HL-60 (cell line): ENCODE measurements at regions not wholly inside any gene's neighbourhood (a gene's known extent, or its start where the extent isn't known, plus 50 kb on each side); places are given as distances from the start of the nearest gene placed in this dataset.

ENCODE experiments used
- DNase-seq, 2 experiments: peaks; one replicate each; pipeline ENCODE4 v3.0.0-alpha.2; 2010 to 2020; ENCODE audit warnings: low read depth in 1 of 2, low spot score in 1 of 2
- H3K27ac ChIP-seq: fragments of 250-450 bp; sonication (Bioruptor Pico); replicated peaks from 2 replicates; pipeline ENCODE4 v1.5.1; 2020; ENCODE audit warnings: mild to moderate bottlenecking, moderate library complexity
- H3K27me3 ChIP-seq: fragments of 250-450 bp; sonication (Bioruptor Pico); 2 replicates; pipeline ENCODE4 v1.5.1; 2021; ENCODE audit warnings: mild to moderate bottlenecking, moderate library complexity; ENCODE audit not compliant: insufficient read depth, poor library complexity, severe bottlenecking
- H3K4me3 ChIP-seq: replicated peaks from 2 replicates; pipeline ENCODE4 v1.5.1; 2011; ENCODE audit warnings: mild to moderate bottlenecking, control low read depth, low read length; ENCODE audit not compliant: insufficient read depth
- CTCF ChIP-seq: IDR thresholded peaks from one replicate; pipeline ENCODE4 v1.5.1; 2011; ENCODE audit warnings: low read length, control low read depth, inconsistent platforms; ENCODE audit not compliant: insufficient read depth
- GABPA ChIP-seq: IDR thresholded peaks from 2 replicates; pipeline ENCODE4 v1.6.1; 2012; ENCODE audit warnings: low read depth
- POLR2AphosphoS5 ChIP-seq: IDR thresholded peaks from 2 replicates; pipeline ENCODE4 v1.6.1; 2012; ENCODE audit warnings: low read depth
- SPI1 ChIP-seq: IDR thresholded peaks from 2 replicates; pipeline ENCODE4 v1.6.1; 2012; ENCODE audit warnings: low read depth, mild to moderate bottlenecking, borderline replicate concordance
- TF ChIP-seq, protein P1 (sequence below): IDR thresholded peaks from 2 replicates; pipeline ENCODE4 v1.6.1; 2012; ENCODE audit warnings: low read depth; ENCODE audit not compliant: insufficient replicate concordance

DNA sequence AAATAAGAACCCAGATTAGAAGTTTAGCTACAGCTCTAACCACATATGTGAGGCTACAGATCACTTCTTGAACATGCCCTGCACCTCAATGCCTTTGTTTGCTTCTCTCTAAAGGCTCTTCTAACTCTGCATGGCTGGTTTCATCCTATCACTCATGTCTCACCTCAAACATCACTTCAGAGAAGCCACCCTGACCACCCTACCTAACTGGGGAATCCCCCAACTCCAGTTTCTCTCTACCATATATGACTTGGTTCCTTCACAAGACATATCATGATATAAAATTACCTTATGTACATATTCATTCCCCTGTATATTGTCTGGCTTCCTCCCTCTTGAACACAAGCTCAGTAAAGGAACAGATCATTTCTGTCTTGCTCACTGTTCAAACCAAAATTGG is 250.2 kb upstream of the GRIP1 start:
- TF ChIP-seq SPI1 (no peak), POLR2AphosphoS5 (no peak), CTCF (no peak), GABPA (no peak)
- TF ChIP-seq, protein P1, sequence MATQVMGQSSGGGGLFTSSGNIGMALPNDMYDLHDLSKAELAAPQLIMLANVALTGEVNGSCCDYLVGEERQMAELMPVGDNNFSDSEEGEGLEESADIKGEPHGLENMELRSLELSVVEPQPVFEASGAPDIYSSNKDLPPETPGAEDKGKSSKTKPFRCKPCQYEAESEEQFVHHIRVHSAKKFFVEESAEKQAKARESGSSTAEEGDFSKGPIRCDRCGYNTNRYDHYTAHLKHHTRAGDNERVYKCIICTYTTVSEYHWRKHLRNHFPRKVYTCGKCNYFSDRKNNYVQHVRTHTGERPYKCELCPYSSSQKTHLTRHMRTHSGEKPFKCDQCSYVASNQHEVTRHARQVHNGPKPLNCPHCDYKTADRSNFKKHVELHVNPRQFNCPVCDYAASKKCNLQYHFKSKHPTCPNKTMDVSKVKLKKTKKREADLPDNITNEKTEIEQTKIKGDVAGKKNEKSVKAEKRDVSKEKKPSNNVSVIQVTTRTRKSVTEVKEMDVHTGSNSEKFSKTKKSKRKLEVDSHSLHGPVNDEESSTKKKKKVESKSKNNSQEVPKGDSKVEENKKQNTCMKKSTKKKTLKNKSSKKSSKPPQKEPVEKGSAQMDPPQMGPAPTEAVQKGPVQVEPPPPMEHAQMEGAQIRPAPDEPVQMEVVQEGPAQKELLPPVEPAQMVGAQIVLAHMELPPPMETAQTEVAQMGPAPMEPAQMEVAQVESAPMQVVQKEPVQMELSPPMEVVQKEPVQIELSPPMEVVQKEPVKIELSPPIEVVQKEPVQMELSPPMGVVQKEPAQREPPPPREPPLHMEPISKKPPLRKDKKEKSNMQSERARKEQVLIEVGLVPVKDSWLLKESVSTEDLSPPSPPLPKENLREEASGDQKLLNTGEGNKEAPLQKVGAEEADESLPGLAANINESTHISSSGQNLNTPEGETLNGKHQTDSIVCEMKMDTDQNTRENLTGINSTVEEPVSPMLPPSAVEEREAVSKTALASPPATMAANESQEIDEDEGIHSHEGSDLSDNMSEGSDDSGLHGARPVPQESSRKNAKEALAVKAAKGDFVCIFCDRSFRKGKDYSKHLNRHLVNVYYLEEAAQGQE: no peak

DNA sequence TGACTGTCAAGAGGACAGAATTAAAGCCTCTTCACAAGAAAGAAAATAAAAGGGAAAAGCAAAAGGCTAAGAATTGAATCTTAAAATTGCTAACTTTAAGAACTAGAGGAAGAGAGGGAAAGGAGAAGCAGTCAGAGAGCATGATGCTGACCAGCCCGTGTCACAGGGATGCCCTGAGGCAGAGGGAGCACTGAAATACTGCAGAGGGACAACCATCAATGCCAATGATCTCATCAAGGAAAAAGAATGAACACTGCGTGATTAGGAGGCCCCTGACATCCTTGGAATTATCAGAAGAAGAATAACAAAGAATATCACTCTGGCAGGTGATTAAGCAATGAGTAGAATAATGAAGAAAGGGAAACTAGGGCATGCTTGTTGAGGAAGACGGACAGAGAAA is 252.2 kb upstream of the GRIP1 start:
- no peak overlapping the region for H3K4me3 ChIP-seq
- H3K27me3 ChIP-seq: peaks cover 4% of the 10 kb centered on the region
- H3K27ac ChIP-seq: no peak overlapping the region
- DNase-seq: no peak
- TF ChIP-seq SPI1 (no peak), GABPA (no peak), POLR2AphosphoS5 (no peak), CTCF (no peak)
- TF ChIP-seq, protein P1: no peak

More for the DNA sequence above, 250.2 kb upstream of the GRIP1 start:
- DNase-seq: no peak
- Histone ChIP-seq H3K4me3 (no peak overlapping the region), H3K27ac (no peak overlapping the region), H3K27me3 (peaks cover 4% of the 10 kb centered on the region)

- DNase-seq: no peak
- TF ChIP-seq GABPA: no peak
- no peak for TF ChIP-seq POLR2AphosphoS5
- no peak for TF ChIP-seq SPI1
- TF ChIP-seq, protein P1: no peak
- TF ChIP-seq CTCF: no peak
These were observed 253.2 kb upstream of the GRIP1 start for GRCh38 chr12:66932126-66932525.

More at GRCh38 chr12:66932126-66932525, 253.2 kb upstream of the GRIP1 start:
- Histone ChIP-seq H3K4me3 (no peak overlapping the region), H3K27ac (no peak overlapping the region), H3K27me3 (peaks cover 4% of the 10 kb centered on the region)
